ENCODE measurements at regions not wholly inside any gene's neighbourhood (a gene's known extent, or its start where the extent isn't known, plus 50 kb on each side); places are given as distances from the start of the nearest gene placed in this dataset.

DNA sequence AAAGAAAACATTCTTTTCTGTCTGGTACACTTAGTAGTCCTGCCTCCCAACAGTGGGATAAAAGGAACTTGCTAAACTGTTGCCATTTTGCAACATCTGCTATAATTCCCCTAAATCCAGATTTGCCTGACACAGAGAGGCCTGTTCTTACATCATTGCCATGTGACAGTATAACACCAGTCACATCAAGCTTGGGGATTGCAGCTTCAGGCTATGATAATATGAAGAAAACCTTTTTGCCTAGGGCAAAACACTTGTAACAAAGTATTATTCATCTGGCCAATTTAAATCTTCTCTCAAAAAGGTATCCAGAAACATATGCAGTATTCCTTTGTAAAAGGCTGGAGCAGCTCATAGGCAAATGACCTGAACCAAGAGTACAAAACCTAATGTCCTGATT lies 80.9 kb upstream of the OTX2 start:
- H3K36me3 ChIP-seq = no peaks in the 10 kb centered on the region
- H3K9me3 ChIP-seq = no peaks in the 10 kb centered on the region
- no peaks in the 10 kb centered on the region for H3K27me3 ChIP-seq
- H3K27ac ChIP-seq = no peak overlapping the region
- no peak for DNase-seq (ENCODE audit: low spot score in 2 of 2)
- intact Hi-C loops (cut with DNase I) = no loop called here
- H3K4me3 ChIP-seq = no peak overlapping the region
- H3K4me1 ChIP-seq = no peaks in the 10 kb centered on the region
- TF ChIP-seq, protein P1, sequence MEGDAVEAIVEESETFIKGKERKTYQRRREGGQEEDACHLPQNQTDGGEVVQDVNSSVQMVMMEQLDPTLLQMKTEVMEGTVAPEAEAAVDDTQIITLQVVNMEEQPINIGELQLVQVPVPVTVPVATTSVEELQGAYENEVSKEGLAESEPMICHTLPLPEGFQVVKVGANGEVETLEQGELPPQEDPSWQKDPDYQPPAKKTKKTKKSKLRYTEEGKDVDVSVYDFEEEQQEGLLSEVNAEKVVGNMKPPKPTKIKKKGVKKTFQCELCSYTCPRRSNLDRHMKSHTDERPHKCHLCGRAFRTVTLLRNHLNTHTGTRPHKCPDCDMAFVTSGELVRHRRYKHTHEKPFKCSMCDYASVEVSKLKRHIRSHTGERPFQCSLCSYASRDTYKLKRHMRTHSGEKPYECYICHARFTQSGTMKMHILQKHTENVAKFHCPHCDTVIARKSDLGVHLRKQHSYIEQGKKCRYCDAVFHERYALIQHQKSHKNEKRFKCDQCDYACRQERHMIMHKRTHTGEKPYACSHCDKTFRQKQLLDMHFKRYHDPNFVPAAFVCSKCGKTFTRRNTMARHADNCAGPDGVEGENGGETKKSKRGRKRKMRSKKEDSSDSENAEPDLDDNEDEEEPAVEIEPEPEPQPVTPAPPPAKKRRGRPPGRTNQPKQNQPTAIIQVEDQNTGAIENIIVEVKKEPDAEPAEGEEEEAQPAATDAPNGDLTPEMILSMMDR (IDR thresholded peaks at IDR 0.05) = no peak

DNA sequence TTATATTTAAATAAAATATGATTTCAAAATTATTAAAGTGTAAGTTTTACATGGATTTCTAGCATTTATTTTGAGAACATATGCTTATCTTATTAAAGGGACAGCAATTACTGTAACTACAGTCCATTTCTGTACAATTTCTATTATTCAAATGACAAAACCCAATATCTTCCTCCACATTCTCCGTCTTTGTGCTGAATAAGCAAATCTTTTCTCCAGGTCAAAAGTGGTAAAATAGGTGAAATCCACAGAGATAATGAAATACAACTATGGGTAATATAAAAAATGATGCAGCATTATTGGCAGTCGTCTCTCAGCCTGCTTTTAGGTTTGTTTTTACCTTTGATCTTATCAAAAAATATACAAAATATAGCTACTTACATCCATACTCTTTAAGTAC lies 79.4 kb upstream of the OTX2 start:
- DNase-seq (ENCODE audit: low spot score in 2 of 2) = no peak
- Histone ChIP-seq H3K36me3 (no peaks in the 10 kb centered on the region), H3K4me1 (no peaks in the 10 kb centered on the region), H3K27me3 (no peaks in the 10 kb centered on the region), H3K27ac (no peak overlapping the region), H3K4me3 (no peak overlapping the region), H3K9me3 (no peaks in the 10 kb centered on the region)
- intact Hi-C loops (cut with DNase I) = no loop called here
- TF ChIP-seq, protein P1 (IDR thresholded peaks at IDR 0.05) = no peak

DNA sequence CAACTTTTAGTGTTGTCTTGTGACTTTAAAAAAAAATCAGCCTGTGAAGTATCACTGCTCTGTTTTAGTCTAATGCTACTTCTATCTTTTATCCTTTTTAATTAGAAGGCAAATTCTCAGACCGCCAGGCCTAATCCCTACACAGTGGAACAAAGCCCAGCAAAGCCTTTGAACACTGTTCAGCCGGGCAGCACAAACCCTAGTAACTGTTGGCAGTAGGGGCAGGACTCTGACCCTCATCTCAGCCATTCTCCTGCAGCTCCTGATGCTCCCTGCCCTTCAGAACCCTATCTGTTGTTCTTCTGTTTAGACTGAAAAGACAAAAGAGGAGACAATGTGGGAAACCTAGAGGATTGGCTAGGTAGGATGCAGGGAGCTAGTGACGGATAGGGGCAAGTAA lies 78.0 kb upstream of the OTX2 start:
- no peaks in the 10 kb centered on the region for H3K4me1 ChIP-seq
- TF ChIP-seq, protein P1 (IDR thresholded peaks at IDR 0.05) = no peak
- H3K27me3 ChIP-seq = no peaks in the 10 kb centered on the region
- intact Hi-C loops (cut with DNase I) = no loop called here
- no peak overlapping the region for H3K27ac ChIP-seq
- no peaks in the 10 kb centered on the region for H3K36me3 ChIP-seq
- no peak for DNase-seq (ENCODE audit: low spot score in 2 of 2)
- H3K9me3 ChIP-seq = no peaks in the 10 kb centered on the region
- no peak overlapping the region for H3K4me3 ChIP-seq

GRCh38 chr14:56887216-56887615 lies 76.9 kb upstream of the OTX2 start:
- Histone ChIP-seq H3K27ac (no peak overlapping the region), H3K9me3 (no peaks in the 10 kb centered on the region), H3K36me3 (no peaks in the 10 kb centered on the region), H3K4me3 (no peak overlapping the region), H3K4me1 (no peaks in the 10 kb centered on the region), H3K27me3 (no peaks in the 10 kb centered on the region)
- no peak for DNase-seq (ENCODE audit: low spot score in 2 of 2)
- TF ChIP-seq, protein P1 (IDR thresholded peaks at IDR 0.05) = no peak
- intact Hi-C loops (cut with DNase I) = no loop called here

- TF ChIP-seq, protein P1 (IDR thresholded peaks at IDR 0.05) = no peak
- Histone ChIP-seq H3K27ac (no peak overlapping the region), H3K4me1 (no peaks in the 10 kb centered on the region), H3K4me3 (no peak overlapping the region), H3K9me3 (no peaks in the 10 kb centered on the region), H3K36me3 (no peaks in the 10 kb centered on the region), H3K27me3 (no peaks in the 10 kb centered on the region)
- intact Hi-C loops (cut with DNase I) = no loop called here
- DNase-seq (ENCODE audit: low spot score in 2 of 2) = no peak
Measured at GRCh38 chr14:56886471-56887062, 76.3 kb upstream of the OTX2 start.

DNA sequence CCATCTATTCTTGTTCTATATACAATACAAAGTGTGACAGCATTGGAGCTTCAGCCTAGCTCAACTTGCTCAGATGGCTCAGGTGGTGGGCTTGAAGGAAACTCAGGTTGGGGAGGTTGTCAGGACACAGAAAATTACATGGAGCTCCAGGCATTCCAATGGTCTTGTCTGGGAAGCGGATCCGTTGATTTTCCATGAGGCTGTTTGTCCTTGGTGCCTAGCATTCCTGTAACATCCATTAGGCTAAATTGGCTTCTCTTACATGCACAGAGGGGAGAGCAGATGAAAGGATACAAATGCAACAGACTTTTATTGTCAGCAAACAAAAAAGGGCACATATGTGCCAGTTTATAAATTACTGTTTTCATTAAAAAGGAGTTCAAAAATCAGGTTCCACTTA lies 75.5 kb upstream of the OTX2 start:
- no peaks in the 10 kb centered on the region for H3K27me3 ChIP-seq
- no peak overlapping the region for H3K27ac ChIP-seq
- H3K4me3 ChIP-seq = no peak overlapping the region
- no peaks in the 10 kb centered on the region for H3K9me3 ChIP-seq
- no peaks in the 10 kb centered on the region for H3K4me1 ChIP-seq
- H3K36me3 ChIP-seq = no peaks in the 10 kb centered on the region
- intact Hi-C loops (cut with DNase I) = no loop called here
- no peak for DNase-seq (ENCODE audit: low spot score in 2 of 2)
- TF ChIP-seq, protein P1 (IDR thresholded peaks at IDR 0.05) = no peak
